HG03095 (cell line): ENCODE measurements at regions not wholly inside any gene's neighbourhood (a gene's known extent, or its start where the extent isn't known, plus 50 kb on each side); places are given as distances from the start of the nearest gene placed in this dataset.
"Not testable (repeated sequence)": the region's sequence is repeated elsewhere in the genome, so short reads cannot be mapped to it uniquely, and the experiment has no call there.

Experiments
- ATAC-seq: cut with Tn5 transposase; IDR thresholded peaks from one replicate; pipeline ENCODE4 v1.9.1; 2021; ENCODE audit warnings: moderate library complexity; ENCODE audit not compliant: unreplicated experiment

DNA sequence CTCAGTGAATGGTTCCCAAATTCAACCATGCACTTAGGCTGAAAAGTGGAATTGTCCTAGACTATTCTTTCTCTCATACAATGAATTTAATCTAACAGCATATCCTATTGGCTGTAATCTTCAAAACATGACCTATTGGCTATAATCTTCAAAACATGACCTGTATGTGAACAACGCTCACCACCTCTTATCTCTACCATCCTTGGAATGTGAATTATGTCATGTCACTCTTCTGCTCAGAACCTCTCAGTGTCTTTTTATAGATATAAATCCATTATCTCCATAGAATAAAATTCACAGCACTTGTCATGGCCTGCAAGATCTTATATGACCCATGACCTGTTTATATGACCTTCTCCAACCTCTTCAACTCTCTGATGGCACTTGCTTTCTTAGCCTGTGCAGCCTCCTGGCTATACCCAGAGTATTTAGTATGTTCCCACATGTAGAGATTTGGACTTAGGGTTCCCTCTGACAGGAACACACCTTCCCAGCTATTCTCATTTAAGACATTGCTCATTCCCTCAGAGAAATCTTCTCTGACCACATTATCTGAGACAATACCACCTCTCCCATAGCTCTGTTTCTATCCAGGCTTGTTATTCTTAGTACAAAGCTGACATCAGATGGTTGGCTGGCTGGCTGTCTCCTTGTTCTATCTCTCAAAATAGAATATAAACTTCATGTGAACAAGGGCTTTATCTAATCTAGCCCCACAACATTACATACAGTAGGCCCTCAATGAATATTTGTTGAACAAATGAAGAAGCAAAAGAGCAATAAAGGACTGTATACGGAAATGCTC is 275.0 kb upstream of the PREP start:
- ATAC-seq: no peak

DNA sequence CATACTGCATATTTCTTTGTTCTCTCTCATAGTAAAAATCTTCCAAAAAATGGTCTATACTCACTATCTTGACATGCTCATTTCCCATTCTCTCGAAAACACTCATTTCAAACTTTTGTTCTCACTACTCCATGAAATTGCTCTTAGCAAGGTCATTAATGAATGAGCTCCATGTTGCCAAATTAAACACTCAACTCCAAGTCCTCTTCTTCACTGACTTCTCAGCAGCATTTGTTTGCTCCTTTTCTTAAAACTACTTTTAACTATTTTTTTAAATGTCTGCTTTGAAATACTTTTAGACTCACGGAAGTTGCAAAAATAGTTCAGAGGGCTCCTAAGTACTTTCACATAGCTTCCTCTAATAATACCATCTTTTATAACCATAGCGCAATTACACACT is 274.0 kb upstream of the PREP start:
- ATAC-seq: no peak

DNA sequence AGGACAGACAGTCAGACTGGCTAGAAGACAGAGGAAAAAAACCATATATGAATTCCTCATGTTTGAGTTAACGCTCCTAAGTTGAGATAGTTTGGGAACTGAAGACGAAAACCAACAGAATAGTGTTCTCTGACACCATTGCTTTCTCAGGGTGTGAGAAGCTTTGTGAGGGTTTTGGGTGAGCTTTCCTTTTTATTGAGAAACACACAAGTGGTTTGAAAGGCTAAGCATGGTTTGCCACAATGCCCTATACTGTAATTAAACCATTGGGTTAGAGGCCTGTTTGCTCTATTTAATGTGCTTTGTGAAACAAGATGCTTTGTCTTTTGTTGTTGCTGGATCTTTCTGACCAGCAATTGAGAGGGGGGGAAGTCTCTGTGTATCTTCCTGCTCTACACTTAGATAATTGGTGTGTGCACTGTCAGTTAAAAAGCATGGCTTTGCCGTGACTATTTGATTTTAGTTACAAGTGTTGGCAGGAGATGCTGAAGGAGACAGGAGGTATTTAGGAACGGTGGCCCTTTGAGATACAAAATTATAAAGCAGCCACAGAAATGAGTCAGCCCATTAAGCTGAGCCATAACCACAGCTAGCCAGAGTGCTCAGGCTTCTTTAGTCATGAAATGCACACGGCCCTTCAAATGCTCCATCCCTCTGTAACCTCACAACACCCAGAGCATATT is 273.0 kb upstream of the PREP start:
- ATAC-seq: no peak

DNA sequence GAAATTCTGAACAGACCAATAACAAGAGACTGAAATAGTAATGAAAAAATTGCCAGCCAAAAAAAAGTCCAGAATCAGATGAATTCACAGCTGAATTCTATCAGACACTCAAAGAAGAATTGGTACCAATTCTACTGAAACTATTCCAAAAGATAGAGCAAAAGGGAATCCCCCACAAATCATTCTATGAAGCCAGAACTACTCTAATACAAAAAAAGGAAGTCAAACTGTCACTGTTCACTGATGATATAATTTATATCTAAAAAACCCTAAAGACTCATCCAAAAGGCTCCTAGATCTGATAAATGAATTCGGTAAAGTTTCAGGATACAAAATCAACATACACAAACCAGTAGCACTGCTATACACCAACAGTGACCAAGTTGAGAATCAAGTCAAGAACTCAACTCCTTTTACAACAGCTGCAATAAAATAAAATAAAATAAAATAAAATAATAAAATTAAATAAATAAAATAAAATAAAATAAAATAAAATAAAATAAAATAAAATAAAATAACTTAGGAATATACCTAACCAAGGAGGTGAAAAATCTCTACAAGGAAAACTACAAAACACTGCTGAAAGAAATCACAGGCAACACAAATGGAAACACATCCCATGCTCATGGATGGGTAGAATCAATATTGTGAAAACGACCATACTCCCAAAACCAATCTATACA is 270.1 kb upstream of the PREP start:
- ATAC-seq: not testable (repeated sequence)

DNA sequence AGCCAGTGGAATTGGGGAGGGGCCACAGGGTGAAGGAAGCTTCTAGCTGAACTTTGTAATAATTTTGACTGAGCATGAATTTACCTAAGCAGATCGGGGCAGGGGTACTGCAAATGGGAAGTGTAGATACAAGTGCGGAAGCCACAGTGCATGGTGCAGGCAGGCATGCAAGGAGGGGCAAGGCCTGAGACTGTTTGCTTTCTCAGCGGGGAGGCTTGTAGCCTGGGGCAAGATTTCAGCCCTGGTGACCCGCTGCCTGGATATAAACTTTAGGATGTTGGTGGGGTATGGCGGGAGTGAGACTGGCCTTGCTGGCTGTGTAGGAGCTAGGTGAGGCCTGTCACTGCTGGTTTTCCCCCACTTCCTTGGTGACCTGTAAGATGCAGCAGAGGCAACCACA is 266.4 kb upstream of the PREP start:
- no peak for ATAC-seq

DNA sequence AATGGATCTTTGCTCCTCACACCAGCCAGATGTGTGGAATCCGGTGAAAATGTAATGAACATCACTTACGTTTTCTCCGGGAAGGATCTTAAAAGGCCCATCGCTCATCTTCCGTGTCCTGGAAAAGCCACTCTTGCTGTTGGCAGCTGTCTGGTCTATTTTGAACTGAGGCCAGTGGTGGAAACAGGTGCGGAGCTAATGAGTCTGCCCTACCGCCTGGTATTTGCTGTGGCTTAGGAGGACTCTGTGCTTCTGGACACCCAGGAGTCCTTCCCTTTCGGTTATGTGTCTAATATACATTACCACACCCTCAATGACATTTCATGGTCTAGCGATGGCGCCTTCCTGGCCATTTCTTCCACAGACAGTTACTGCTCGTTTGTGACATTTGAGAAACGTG is 264.2 kb upstream of the PREP start:
- no peak for ATAC-seq

DNA sequence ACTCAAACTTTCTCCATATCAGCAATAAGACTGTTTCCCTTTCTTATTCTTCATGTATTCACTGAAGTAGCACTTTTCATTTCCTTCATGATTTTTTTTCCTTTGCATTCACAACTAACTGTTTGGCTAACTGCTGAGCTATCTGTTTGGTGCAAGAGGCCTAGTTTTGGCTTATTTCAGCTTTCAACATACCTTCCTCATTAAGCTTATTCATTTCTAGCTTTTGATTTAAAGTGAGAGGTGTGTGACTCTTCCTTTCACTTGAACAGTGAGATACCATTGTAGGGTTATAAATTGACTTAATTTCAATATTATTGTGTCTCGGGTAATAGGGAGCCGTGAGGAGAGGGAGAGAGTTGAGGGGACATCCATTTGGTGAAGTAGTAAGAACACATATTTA is 262.0 kb upstream of the PREP start:
- ATAC-seq: no peak

DNA sequence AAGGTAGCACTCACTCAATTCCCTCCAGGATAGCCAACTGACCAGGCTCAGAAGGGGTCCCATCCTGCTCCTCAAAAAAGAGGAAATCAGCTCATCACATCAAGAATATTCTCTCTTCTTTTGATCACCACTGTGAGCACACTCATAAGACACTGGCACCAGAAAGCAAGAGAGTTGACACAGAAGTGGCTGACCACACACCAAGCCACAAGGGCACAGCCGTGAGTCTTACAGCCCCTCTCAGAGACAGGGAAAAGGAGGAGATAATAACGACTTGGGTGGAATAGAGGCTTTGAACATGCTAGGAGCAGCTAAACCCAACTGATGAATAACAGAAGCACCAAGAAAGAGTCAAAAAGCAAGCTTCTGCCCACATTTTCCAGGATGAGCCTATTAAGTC is 249.1 kb upstream of the PREP start:
- no peak for ATAC-seq

DNA sequence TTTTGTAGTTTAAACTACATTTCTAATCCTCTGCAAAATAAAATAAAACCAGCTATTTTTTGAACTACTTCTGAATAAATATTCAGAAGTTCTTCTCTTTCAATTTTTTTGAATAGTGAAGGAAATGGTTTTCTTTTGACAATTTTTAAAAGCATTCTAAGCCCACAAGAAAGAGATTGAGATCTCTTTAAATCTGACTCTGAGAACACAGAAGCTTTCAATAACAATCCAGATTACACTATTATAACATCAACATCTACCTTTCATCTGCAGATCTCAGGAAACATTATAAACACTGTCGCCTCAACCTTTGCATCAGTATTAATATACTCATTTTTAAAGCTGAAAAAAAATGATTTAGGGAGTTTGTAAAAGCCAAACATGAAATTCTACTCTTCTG is 247.5 kb upstream of the PREP start:
- ATAC-seq: no peak

DNA sequence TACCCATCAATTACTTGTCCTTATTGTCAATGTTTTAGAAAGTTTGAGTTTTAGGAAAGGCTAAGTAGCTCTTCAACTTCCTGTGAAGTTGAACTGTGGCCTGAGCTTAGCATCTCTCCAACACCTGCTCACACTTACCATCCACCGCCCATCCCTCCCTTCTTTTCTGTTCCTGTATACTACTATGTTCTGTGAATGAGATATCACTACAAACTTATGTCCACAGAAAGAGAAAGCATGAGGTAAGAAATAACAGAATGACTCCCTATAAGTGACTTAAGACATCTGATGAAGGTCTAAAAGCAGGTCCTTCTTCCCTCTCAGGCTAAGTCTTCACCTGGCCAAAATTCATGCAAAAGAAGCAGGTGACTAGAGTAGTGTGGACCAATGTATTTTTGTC is 246.3 kb upstream of the PREP start:
- no peak for ATAC-seq

DNA sequence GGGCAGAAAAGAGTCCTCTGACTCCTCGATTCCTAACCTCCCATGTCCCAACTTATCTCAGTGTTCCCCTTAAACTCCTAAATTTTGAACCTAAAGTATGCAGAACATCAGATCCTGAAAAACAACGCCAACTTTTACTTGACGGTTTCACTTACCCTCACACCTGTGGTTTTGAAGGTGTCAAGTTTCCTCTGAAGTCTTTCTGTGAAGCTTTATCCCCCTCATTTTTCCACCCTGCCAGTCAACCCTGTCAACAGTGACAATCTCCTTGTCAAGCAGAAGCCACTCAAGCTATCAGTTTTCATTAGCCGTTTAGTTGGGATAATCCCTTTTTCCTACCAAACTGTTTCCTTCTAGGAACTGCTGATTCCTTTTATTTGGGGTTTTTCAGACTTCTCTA is 245.4 kb upstream of the PREP start:
- no peak for ATAC-seq

DNA sequence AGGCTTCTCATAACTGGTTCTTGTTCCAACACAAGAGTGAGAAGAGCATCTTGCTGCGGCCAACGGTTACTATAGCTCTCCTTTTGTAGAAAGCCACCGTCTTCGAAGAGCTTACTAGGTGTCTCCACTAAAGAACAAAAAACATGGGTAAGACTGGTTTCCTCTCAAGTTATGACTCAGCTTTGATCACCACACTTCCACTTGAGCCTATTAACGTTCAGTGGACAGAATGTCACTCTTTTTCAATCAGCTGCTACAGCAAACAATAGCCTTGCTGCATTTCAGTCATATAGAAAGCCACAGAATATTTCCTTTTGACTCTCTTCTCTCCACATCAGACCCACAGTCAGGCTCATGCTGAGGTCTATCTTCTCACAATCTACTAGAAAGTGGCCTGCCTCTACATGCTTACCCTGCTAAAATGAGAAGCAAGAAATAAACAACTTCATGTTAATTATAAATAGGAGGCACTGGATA is 243.5 kb upstream of the PREP start:
- ATAC-seq: peak; percentile 89

DNA sequence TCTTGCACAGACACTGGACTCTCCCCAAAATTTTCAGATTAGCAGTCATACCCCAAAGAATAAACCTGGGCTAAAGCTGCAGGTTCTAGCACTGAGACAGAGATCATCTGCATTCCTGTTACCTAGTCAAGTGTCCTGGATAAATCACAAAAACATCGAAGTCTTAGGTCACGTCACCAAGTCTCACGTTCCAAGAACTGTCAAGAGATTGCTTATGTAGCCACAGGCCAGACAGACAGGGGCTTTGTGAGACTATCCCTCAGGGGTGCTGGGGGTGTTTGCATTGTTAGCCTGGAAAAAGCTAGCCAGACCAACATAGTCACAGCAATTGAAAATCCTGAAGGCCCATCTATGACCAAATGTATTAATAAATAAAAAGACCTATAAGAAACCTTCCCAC is 243.1 kb upstream of the PREP start:
- no peak for ATAC-seq

DNA sequence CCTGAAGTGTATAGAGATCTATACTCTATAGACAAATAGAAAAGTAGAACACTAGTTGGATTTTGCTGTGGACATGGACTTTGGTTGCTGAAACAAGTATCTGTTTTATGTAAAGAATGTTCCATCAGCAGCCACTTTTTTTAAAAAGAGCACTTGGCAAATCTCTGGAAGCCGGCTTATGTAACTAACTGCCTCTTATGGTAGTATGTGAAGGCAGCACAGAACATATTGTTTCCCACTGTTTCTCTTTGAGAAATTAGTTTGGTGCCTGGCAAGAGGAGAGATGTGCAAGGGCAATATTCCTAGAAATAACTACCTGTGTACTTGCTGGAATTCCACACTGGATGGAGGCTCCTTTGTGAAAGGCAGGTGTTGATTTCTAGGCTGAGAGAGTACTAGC is 242.3 kb upstream of the PREP start:
- no peak for ATAC-seq

DNA sequence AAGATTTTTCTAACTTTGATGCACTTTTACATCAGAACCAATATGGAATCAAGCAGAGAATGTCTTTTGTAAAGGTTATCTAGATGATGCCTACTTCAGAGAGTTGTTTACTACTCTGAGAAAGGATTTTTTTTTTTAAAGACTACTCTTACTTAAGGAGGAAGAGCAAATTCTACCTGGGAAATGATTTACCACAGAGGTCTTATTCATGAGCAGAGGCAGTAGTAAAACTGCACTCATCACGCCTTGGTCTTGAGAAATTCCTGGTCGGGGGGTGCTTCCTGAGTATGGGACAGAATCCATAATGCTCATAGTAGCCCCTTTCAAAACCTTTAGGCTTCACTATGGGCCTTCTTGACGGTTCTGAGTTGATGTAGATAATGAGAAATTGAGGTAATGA is 241.8 kb upstream of the PREP start:
- ATAC-seq: no peak

DNA sequence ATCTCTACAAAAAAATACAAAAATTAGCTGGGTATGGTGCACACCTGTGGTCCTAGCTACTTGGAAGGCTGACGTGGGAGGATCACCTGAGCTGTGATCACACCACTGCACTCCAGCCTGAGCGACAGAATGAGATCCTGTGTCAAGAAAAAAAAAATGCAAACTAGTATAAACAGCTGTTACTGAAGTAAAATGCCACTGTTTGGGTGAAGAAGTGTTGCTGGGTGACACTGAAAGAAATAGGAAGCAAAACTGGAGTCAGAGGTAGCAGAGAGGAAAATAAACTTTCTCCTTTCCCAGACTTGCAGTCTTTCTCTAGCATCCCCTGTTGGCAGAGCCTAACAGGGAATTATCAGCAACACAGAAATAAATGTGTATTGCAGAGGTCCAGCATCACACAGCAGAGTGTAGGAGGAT is 241.2 kb upstream of the PREP start:
- no peak for ATAC-seq

DNA sequence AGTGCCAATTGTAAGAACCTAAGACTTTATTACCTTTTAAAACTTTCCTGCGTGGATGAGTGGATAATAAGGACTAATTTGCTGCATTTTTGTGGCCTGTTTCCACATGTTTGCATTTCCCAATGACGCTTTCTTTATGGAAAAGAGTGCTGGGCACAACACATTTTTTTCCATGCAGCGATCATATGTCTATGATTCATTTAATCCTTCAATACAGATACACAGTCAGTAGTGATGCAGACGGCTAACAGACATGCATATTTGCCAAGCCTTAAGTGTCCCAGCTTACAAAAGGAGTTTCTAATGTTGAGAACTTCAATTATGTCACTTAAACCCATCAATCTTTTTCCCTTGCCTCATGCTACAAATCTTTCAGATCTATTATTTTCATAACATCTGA is 239.8 kb upstream of the PREP start:
- ATAC-seq: no peak

DNA sequence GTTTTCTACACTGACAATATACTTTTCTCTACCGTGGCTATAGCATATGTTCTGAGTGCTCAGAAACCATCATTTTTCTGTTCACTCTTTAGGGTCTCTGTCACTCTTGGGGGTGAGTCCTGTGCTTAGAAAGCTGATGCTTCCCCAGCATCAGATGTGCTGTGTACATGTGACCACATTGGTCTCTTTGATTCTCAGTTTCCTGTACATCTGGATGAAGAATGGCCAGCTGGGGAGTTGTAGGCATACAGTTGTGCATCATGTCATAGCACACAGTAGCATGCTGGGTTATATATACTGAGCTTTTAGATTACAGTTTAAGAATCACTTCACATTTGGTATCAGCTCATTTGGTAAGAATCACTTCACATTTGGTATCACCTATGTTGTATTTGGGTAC is 238.6 kb upstream of the PREP start:
- ATAC-seq: no peak

DNA sequence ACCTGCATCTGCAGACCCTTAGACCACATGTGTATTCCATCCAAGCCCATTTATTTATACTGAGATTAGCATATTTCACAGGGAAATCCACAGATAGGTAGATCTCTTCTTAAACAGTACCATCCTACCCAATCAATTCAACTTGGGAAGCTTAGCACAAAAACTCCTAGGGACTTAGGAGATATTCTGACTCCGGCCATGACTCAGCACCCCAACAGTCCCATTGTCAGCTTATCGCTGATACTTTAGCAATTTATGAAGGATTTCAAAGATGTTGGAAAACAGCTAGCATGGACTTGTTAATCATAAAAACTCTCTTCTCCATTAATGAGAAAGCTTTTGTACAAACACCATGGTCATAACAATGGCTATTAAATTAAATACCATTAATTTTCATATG is 236.2 kb upstream of the PREP start:
- ATAC-seq: no peak

DNA sequence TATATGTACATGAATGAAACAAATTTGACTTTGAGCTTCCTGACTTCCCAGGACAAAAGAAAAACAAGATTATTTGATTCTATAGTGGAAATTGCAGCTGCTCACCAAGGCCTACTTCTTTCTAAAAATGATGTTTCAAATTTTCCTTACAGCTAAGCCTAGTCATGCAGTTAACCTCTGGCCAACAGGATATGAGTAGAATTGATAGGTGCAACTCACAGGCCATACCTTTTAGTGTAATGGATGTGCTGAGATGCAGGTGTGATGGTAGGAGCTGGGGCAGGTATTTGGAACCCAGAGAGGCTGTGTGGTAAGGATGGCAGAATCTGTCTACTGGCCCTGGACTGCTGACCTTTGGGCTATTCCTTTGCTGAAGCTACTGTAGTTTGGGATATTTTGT is 230.9 kb upstream of the PREP start:
- no peak for ATAC-seq

DNA sequence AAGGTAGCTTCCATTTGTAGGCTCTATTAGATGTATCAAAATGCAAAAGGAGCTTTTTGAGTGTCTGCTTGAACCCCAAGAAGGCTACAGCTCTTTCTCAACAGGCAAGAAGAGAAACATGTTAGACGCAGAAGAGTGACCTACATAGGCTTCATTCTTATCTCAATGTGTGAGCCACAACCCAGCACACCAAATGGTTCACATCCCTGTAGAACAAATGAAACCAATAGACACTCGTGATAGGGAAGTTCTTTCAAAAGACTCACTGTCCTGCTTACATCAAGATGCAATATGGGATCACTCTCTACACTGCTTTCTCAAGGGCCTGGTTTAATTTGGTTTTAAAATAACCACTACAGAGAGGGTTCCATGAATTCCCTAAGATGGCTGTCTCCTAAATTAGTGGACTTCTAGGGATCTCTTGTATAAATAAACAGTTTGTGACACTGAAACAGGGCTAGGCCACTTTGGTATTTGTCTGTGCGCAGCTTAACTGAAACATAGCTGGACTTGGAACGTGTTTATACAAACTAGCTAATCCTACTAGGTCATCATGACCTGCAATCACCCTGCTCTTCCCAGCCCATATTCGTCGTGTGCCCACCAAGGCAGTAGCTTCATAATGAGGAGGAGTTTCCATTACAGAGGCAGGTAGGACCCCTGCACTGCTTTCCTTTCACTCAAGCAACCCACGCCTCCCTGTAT is 225.4 kb upstream of the PREP start:
- no peak for ATAC-seq
